GM21529 (cell line): ENCODE measurements at regions not wholly inside any gene's neighbourhood (a gene's known extent, or its start where the extent isn't known, plus 50 kb on each side); places are given as distances from the start of the nearest gene placed in this dataset.

Experiments used
- ATAC-seq: cut with Tn5 transposase; IDR thresholded peaks from one replicate; pipeline ENCODE4 v1.9.1; 2021; ENCODE audit not compliant: unreplicated experiment

DNA sequence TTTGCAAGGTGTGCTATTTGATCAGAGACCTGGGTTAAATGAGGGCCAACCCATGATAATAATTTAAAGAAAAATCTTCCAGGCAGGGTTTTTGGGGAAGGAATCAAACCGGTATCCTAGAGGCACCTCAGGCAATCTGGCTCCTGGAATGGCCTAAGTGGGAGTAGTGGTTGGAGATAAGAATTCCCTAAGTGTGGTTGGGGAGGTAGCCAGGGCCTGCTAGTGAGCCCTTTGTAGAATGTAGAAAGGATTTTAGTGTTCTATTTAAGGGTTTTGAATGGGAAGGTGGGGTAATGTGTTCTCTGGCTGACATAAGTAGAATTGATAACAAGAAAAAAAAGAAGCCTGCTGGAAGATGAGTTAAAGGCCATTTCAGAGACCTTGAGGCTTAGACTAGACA, 422.2 kb downstream of the XIRP2 start:
- ATAC-seq = no peak
